GM12801 (cell line): ENCODE measurements at regions not wholly inside any gene's neighbourhood (a gene's known extent, or its start where the extent isn't known, plus 50 kb on each side); places are given as distances from the start of the nearest gene placed in this dataset.

Experiments
- TF ChIP-seq, protein P1 (sequence below): IDR thresholded peaks from one replicate; pipeline ENCODE4 v1.5.1; 2011; ENCODE audit warnings: control low read depth; ENCODE audit not compliant: insufficient read length; ENCODE audit errors: extremely low read depth

DNA sequence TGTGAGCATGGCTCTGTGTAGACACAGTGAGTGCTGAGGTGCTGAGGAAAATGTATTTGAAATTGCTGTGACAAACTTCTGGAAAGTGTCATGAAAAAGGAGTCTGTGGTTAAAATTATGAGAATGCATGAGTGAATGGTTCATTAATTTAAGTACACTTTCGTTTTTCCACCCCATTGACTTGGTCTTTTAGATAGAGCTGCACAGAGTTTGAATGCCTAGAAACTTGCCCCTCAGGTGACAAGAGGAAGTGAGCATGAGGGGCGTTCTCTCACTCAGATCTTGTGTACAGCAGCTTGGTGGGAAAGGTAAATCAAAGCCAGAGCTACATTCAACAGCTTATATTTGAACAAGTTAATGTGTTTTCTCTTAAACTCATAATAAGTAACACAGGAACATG lies 296.8 kb downstream of the WDR72 start:
- TF ChIP-seq, protein P1, sequence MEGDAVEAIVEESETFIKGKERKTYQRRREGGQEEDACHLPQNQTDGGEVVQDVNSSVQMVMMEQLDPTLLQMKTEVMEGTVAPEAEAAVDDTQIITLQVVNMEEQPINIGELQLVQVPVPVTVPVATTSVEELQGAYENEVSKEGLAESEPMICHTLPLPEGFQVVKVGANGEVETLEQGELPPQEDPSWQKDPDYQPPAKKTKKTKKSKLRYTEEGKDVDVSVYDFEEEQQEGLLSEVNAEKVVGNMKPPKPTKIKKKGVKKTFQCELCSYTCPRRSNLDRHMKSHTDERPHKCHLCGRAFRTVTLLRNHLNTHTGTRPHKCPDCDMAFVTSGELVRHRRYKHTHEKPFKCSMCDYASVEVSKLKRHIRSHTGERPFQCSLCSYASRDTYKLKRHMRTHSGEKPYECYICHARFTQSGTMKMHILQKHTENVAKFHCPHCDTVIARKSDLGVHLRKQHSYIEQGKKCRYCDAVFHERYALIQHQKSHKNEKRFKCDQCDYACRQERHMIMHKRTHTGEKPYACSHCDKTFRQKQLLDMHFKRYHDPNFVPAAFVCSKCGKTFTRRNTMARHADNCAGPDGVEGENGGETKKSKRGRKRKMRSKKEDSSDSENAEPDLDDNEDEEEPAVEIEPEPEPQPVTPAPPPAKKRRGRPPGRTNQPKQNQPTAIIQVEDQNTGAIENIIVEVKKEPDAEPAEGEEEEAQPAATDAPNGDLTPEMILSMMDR = no peak

DNA sequence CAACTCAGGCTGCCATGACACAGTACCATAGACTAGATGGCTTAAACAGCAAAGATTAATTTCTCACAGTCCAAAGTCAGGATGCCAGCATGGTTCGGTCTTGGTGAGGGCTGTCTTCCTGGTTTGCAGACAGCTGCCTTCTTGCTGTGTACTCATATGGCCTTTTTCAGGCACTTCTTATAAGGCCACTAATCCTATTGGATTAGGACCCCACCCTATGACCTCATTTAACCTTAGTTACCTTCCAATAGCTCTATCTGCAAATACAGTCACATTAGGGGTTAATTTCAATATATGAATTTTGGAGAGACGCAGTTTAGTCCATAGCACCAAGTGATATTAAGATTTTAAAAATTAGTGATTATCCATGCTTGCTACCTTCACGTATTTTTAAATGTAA lies 297.8 kb downstream of the WDR72 start:
- TF ChIP-seq, protein P1 = no peak

DNA sequence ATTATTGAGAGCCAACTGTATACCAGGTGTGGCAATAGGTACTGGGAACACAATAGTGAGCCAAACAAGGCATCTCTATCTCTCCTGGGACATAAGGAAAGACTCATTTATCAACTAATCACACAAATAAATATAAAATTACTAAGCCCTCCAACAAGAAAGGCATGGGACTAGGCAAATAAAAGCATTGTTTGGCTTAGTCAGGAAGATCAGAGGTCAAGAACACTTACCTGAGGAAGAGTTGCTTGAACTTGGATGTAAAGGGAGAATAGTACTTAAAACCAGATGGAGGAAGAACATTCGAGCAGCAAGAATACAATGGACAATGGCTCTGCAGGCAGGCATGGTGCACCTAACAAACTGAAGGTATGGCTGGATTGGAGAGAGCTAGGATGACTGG lies 300.7 kb downstream of the WDR72 start:
- TF ChIP-seq, protein P1 = no peak

DNA sequence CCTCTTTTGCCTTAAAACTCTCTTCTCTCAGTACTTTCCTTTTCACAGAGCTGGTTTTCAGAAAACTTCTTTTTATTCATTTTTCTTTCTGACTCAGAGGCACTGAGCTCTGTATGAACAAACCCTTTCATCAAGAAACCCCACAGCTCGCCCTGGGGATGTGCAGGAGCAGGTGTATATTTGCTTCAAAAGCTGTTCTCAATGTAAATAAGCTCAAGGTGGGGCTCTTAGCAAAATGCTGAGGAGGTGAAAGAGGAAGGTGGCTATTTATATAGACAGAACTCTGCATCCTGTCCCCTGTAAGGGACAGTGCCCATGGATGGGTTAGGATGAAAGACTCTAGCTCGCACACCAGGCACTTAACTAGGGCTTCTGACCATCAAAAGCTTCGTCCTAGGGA lies 302.0 kb downstream of the WDR72 start:
- TF ChIP-seq, protein P1 = no peak

DNA sequence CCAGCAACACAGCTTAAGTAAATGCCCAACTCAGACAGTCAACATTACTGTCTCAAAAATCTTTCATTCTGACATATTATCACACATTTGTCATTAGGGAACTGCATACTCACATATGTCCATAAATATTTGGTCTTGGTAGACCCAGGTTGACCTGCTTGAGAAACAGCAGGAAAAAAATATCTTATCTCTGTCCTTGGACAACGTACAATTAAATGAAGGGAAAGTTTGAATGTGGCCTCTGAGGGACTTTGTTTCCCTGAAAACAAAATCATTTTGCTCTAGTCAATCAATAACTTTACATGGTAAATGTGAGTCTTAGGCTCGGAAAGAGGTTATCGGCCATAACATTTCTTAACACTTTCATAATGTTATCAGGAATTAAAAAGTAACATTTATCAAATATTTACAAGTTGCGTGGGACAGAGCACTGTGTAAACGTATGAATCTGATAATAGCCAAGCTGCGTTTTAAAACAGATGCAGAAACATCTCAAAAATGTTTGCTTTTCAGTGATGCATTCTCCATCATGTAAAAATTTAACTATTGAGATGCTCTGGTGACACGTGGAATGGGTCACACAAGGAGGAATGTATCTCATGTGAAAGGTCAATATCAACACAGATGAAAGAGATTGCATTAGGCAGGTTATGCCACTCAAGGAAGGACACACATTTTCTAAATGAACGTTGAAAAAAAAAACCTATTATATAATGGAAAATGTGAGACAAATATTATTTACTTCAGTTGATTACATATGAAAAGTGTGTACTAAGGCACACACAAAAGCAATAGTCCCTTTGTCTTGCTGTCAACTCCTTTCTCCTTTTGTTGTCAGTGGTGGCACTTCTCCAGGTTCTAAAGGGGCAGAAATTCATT lies 304.4 kb downstream of the WDR72 start:
- TF ChIP-seq, protein P1 = no peak

DNA sequence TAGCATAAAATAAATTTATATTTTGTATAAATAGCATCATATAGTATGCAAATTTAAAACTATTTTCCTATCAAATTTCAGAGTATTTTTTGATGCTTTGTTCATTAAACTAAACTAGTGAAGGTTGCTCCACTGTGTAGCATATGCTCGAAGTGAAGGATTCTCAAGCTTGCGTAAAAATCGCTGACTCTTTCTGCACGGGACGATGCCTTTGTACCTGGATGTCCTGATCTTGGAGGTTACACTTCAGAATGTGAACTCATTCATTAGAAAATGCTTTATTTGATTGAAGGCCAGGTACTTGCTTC lies 305.0 kb downstream of the WDR72 start:
- TF ChIP-seq, protein P1 = no peak

DNA sequence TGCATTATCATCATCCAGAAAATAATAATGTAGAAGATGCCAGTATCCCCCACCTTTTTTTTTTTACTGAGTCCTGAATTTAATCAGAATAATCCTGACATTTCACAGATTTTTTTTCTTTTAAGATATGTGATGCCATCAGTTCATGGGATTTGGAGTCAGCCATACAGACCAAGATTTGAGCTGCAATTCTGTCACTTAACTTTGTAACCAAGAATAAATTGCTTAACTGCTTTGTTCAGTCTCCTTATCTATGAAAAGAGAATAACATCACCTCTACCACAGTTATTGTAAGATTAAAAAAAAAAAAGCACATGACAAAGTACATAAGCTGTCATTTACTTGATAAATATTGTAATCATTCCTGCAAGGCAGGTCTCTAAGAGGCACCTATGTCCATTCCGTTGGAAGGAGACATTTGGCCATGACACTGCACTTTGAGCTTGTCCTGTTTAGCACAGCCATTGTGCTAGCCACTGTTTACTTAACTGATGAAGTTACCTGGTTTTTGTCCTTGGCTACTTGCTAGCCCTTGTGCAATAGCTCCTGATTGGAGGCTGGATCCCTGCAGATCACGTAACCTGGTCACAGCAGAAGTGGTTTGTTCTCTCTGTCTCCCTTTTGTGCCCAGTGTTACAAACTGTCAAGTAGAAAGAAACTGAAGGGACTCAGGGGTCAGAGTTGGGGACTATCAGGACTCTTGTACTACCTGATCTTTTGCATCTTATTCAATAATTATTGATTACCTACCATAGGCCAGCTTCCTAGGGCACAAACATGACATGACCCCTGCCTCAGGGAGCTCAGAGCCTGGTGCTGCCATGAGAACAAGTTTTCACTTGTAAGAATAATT lies 306.0 kb downstream of the WDR72 start:
- TF ChIP-seq, protein P1 = no peak
